ENCODE measurements at regions not wholly inside any gene's neighbourhood (a gene's known extent, or its start where the extent isn't known, plus 50 kb on each side); places are given as distances from the start of the nearest gene placed in this dataset.
"Not testable (repeated sequence)": the region's sequence is repeated elsewhere in the genome, so short reads cannot be mapped to it uniquely, and the experiment has no call there.

DNA sequence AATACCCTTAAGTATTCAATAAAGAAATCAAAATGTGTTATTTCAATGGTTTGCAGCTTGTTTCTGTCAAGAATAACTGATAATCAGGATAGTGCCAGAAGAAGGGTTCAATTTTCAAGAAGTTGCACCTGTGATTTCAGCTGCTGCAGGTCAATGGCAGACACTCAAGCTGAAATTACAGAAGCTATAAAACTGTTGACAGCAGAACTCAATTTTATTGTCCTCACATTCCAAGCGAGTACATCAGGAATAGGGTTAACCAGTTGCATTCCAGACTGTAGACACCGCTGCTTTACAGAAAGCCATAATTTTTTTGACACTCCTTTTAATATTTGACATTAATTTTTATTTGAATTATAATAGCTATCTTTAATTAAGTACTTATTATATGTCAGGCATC lies 364.1 kb downstream of the CGGBP1 start:
- H3K4ac ChIP-seq (ENCODE audit: low read depth in 1 of 2, low read length in 2 of 2) = no peak overlapping the region
- no peaks in the 10 kb centered on the region for H3K79me1 ChIP-seq (replicated peaks; ENCODE audit: low read length, poor library complexity, severe bottlenecking)
- H2AK5ac ChIP-seq (ENCODE audit: low read length, severe bottlenecking) = no peak overlapping the region
- no peaks in the 10 kb centered on the region for H3K27me3 ChIP-seq (ENCODE audit: control insufficient read depth in 1 of 2, insufficient read depth in 1 of 2, low read length in 2 of 2)
- no peak overlapping the region for H3K27ac ChIP-seq (ENCODE audit: low read length, poor library complexity, severe bottlenecking)
- H3K14ac ChIP-seq (ENCODE audit: low read length in 2 of 2) = no peak overlapping the region
- no peak overlapping the region for H3K23ac ChIP-seq (ENCODE audit: low read length in 2 of 2)
- H4K91ac ChIP-seq (ENCODE audit: low read length) = no peak overlapping the region
- H2BK5ac ChIP-seq (ENCODE audit: low read depth, low read length, poor library complexity, severe bottlenecking) = no peak overlapping the region
- no peak overlapping the region for H3K18ac ChIP-seq (ENCODE audit: low read depth in 1 of 2, low read length in 2 of 2)
- no peak overlapping the region for H3K4me3 ChIP-seq (ENCODE audit: insufficient read depth in 1 of 2, low read depth in 1 of 2, low read length in 2 of 2)
- no CpG with 5 or more reads among the region's 2 CpGs for WGBS
- H2BK120ac ChIP-seq (ENCODE audit: low read depth, low read length) = no peak overlapping the region
- no peaks in the 10 kb centered on the region for H3K4me1 ChIP-seq (ENCODE audit: control insufficient read depth, insufficient read depth, low read depth, low read length)
- no peak for DNase-seq
- H3K4me2 ChIP-seq (ENCODE audit: low read length, poor library complexity, severe bottlenecking) = no peak overlapping the region
- H3K9ac ChIP-seq (ENCODE audit: low read length) = no peak overlapping the region
- no peak overlapping the region for H4K8ac ChIP-seq (ENCODE audit: low read length)
- H2BK12ac ChIP-seq (ENCODE audit: low read length in 2 of 2) = no peak overlapping the region
- no peaks in the 10 kb centered on the region for H3K9me3 ChIP-seq (ENCODE audit: control insufficient read depth, low read length)
- no peak overlapping the region for H2AFZ ChIP-seq (ENCODE audit: low read depth, low read length)
- H2BK15ac ChIP-seq (ENCODE audit: low read depth, poor library complexity, severe bottlenecking) = no peak overlapping the region
- H3K36me3 ChIP-seq (ENCODE audit: control insufficient read depth in 1 of 2, insufficient read depth in 2 of 2, low read depth in 1 of 2, low read length in 2 of 2) = no peaks in the 10 kb centered on the region

GRCh38 chr3:87691109-87691508 lies 367.7 kb downstream of the CGGBP1 start:
- no peaks in the 10 kb centered on the region for H3K36me3 ChIP-seq (ENCODE audit: control insufficient read depth in 1 of 2, insufficient read depth in 2 of 2, low read depth in 1 of 2, low read length in 2 of 2)
- H3K18ac ChIP-seq (ENCODE audit: low read depth in 1 of 2, low read length in 2 of 2) = no peak overlapping the region
- no peak overlapping the region for H3K23ac ChIP-seq (ENCODE audit: low read length in 2 of 2)
- H3K4me1 ChIP-seq (ENCODE audit: control insufficient read depth, insufficient read depth, low read depth, low read length) = no peaks in the 10 kb centered on the region
- H2BK120ac ChIP-seq (ENCODE audit: low read depth, low read length) = no peak overlapping the region
- no peak overlapping the region for H4K8ac ChIP-seq (ENCODE audit: low read length)
- 85% methylated on average over 3 of the region's 5 CpGs for WGBS
- H3K4me3 ChIP-seq (ENCODE audit: insufficient read depth in 1 of 2, low read depth in 1 of 2, low read length in 2 of 2) = no peak overlapping the region
- DNase-seq = no peak
- no peak overlapping the region for H2AK5ac ChIP-seq (ENCODE audit: low read length, severe bottlenecking)
- H4K91ac ChIP-seq (ENCODE audit: low read length) = no peak overlapping the region
- H3K27ac ChIP-seq (ENCODE audit: low read length, poor library complexity, severe bottlenecking) = no peak overlapping the region
- no peak overlapping the region for H3K14ac ChIP-seq (ENCODE audit: low read length in 2 of 2)
- no peaks in the 10 kb centered on the region for H3K79me1 ChIP-seq (replicated peaks; ENCODE audit: low read length, poor library complexity, severe bottlenecking)
- H2BK5ac ChIP-seq (ENCODE audit: low read depth, low read length, poor library complexity, severe bottlenecking) = no peak overlapping the region
- H2BK15ac ChIP-seq (ENCODE audit: low read depth, poor library complexity, severe bottlenecking) = no peak overlapping the region
- H3K4ac ChIP-seq (ENCODE audit: low read depth in 1 of 2, low read length in 2 of 2) = no peak overlapping the region
- H3K4me2 ChIP-seq (ENCODE audit: low read length, poor library complexity, severe bottlenecking) = no peak overlapping the region
- no peak overlapping the region for H2BK12ac ChIP-seq (ENCODE audit: low read length in 2 of 2)
- no peak overlapping the region for H3K9ac ChIP-seq (ENCODE audit: low read length)
- no peak overlapping the region for H2AFZ ChIP-seq (ENCODE audit: low read depth, low read length)
- H3K9me3 ChIP-seq (ENCODE audit: control insufficient read depth, low read length) = no peaks in the 10 kb centered on the region
- no peaks in the 10 kb centered on the region for H3K27me3 ChIP-seq (ENCODE audit: control insufficient read depth in 1 of 2, insufficient read depth in 1 of 2, low read length in 2 of 2)

DNA sequence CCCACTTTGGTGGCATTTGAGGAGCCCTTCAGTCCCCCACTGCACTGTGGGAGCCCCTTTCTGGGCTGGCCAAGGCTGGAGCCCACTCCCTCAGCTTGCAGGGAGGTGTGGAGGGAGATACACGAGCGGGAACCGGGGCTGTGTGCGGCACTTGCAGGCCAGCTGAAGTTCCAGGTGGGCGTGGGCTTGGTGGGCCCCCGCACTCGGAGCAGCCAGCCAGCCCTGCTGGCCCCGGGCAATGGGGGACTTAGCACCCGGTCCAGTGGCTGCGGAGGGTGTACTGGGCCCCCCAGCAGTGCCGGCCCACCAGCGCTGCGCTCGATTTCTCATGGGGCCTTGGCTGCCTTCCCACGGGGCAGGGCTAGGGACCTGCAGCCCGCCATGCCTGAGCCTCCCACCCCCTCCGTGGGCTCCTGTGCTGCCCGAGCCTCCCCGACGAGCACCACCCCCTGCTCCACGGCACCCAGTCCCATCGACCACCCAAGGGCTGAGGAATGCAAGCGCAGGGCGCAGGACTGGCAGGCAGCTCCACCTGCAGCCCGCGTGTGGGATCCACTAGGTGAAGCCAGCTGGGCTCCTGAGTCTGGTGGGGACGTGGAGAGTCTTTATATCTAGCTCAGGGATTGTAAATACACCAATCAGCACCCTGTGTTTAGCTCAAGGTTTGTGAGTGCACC lies 379.7 kb downstream of the CGGBP1 start:
- not testable (repeated sequence) for H2AK5ac ChIP-seq (ENCODE audit: low read length, severe bottlenecking); H3K14ac ChIP-seq (ENCODE audit: low read length in 2 of 2); H3K4me3 ChIP-seq (ENCODE audit: insufficient read depth in 1 of 2, low read depth in 1 of 2, low read length in 2 of 2); DNase-seq; H4K91ac ChIP-seq (ENCODE audit: low read length); H2BK120ac ChIP-seq (ENCODE audit: low read depth, low read length); H3K4me1 ChIP-seq (ENCODE audit: control insufficient read depth, insufficient read depth, low read depth, low read length); H3K79me1 ChIP-seq (replicated peaks; ENCODE audit: low read length, poor library complexity, severe bottlenecking); H4K8ac ChIP-seq (ENCODE audit: low read length); H3K27me3 ChIP-seq (ENCODE audit: control insufficient read depth in 1 of 2, insufficient read depth in 1 of 2, low read length in 2 of 2); H3K4ac ChIP-seq (ENCODE audit: low read depth in 1 of 2, low read length in 2 of 2); H2AFZ ChIP-seq (ENCODE audit: low read depth, low read length); H3K36me3 ChIP-seq (ENCODE audit: control insufficient read depth in 1 of 2, insufficient read depth in 2 of 2, low read depth in 1 of 2, low read length in 2 of 2); H2BK15ac ChIP-seq (ENCODE audit: low read depth, poor library complexity, severe bottlenecking); H3K4me2 ChIP-seq (ENCODE audit: low read length, poor library complexity, severe bottlenecking); H3K9me3 ChIP-seq (ENCODE audit: control insufficient read depth, low read length); H3K27ac ChIP-seq (ENCODE audit: low read length, poor library complexity, severe bottlenecking); H2BK12ac ChIP-seq (ENCODE audit: low read length in 2 of 2); H3K23ac ChIP-seq (ENCODE audit: low read length in 2 of 2); H3K18ac ChIP-seq (ENCODE audit: low read depth in 1 of 2, low read length in 2 of 2); H2BK5ac ChIP-seq (ENCODE audit: low read depth, low read length, poor library complexity, severe bottlenecking); H3K9ac ChIP-seq (ENCODE audit: low read length)
- WGBS = 90% methylated on average over 24 of the region's 27 CpGs

DNA sequence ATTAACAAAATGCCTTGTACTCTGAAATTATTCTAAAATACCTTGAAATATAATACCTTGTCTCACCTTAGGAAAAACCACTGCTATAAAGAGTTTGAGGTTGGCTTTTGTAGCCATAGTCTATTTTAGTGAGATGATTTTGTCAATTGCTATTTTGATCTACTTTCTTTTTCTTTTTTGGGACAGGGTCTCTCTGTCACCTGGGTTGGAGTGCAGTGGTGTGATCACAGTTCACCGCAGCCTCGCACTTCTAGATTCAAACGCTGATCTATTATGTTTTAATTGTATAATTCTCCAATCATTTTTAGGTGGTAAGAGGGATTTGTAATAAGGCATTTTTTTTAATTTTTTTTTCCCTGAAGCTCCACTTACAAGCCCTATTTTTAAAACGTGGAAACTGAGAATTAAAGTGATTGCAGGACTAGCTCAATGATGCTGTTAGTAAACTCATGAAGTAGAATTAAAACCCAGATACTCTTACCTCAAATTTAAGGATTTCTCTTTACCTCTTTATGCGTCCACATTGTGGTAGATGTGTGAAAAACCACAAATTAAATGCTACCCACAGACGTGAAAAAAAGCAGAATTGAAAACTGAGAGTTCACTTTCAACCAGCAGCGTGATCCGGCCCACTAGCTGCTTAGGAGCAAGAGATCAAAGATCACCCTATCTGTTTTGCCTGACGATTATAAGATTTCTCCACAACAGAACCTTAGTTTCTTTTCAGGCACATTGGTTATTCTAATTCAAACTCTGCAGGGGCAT lies 384.2 kb downstream of the CGGBP1 start:
- Histone ChIP-seq H3K36me3 (ENCODE audit: control insufficient read depth in 1 of 2, insufficient read depth in 2 of 2, low read depth in 1 of 2, low read length in 2 of 2) (no peaks in the 10 kb centered on the region), H3K27ac (ENCODE audit: low read length, poor library complexity, severe bottlenecking) (no peak overlapping the region), H3K18ac (ENCODE audit: low read depth in 1 of 2, low read length in 2 of 2) (no peak overlapping the region), H3K79me1 (replicated peaks; ENCODE audit: low read length, poor library complexity, severe bottlenecking) (no peaks in the 10 kb centered on the region), H3K27me3 (ENCODE audit: control insufficient read depth in 1 of 2, insufficient read depth in 1 of 2, low read length in 2 of 2) (no peaks in the 10 kb centered on the region), H3K23ac (ENCODE audit: low read length in 2 of 2) (no peak overlapping the region), H4K91ac (ENCODE audit: low read length) (no peak overlapping the region), H3K9me3 (ENCODE audit: control insufficient read depth, low read length) (peaks cover 7% of the 10 kb centered on the region), H3K4me3 (ENCODE audit: insufficient read depth in 1 of 2, low read depth in 1 of 2, low read length in 2 of 2) (no peak overlapping the region), H4K8ac (ENCODE audit: low read length) (no peak overlapping the region), H2AK5ac (ENCODE audit: low read length, severe bottlenecking) (no peak overlapping the region), H2BK5ac (ENCODE audit: low read depth, low read length, poor library complexity, severe bottlenecking) (no peak overlapping the region), H3K9ac (ENCODE audit: low read length) (no peak overlapping the region), H2BK12ac (ENCODE audit: low read length in 2 of 2) (no peak overlapping the region), H3K14ac (ENCODE audit: low read length in 2 of 2) (no peak overlapping the region), H2BK120ac (ENCODE audit: low read depth, low read length) (no peak overlapping the region), H2BK15ac (ENCODE audit: low read depth, poor library complexity, severe bottlenecking) (no peak overlapping the region), H2AFZ (ENCODE audit: low read depth, low read length) (no peak overlapping the region), H3K4me2 (ENCODE audit: low read length, poor library complexity, severe bottlenecking) (no peak overlapping the region), H3K4ac (ENCODE audit: low read depth in 1 of 2, low read length in 2 of 2) (no peak overlapping the region), H3K4me1 (ENCODE audit: control insufficient read depth, insufficient read depth, low read depth, low read length) (no peaks in the 10 kb centered on the region)
- WGBS = 80% methylated on average over 5 of the region's 9 CpGs
- DNase-seq = no peak
